IPS-11a (cell line): ENCODE measurements at regions not wholly inside any gene's neighbourhood (a gene's known extent, or its start where the extent isn't known, plus 50 kb on each side); places are given as distances from the start of the nearest gene placed in this dataset.
"Not testable (repeated sequence)": the region's sequence is repeated elsewhere in the genome, so short reads cannot be mapped to it uniquely, and the experiment has no call there.

Experiments
- H3K4me3 ChIP-seq: one replicate; pipeline ENCODE4 v1.5.1; 2013; ENCODE audit warnings: low read depth, low read length, control low read depth

- H3K4me3 ChIP-seq = no peak overlapping the region
Observed at GRCh38 chr5:89866410-89866809, 543.1 kb downstream of the CETN3 start.

GRCh38 chr5:89864941-89865340 lies 544.6 kb downstream of the CETN3 start:
- H3K4me3 ChIP-seq = no peak overlapping the region

- no peak overlapping the region for H3K4me3 ChIP-seq
Observed at GRCh38 chr5:89857790-89858189, 551.8 kb downstream of the CETN3 start.

GRCh38 chr5:89855417-89855816 lies 554.1 kb downstream of the CETN3 start:
- no peak overlapping the region for H3K4me3 ChIP-seq

- H3K4me3 ChIP-seq = no peak overlapping the region
Observed at GRCh38 chr5:89851911-89852310, 557.6 kb downstream of the CETN3 start.

- H3K4me3 ChIP-seq = no peak overlapping the region
Observed at GRCh38 chr5:89850513-89850865, 559.1 kb downstream of the CETN3 start.

GRCh38 chr5:89849830-89850512 lies 559.6 kb downstream of the CETN3 start:
- H3K4me3 ChIP-seq = no peak overlapping the region

GRCh38 chr5:89847743-89848142 lies 561.8 kb downstream of the CETN3 start:
- no peak overlapping the region for H3K4me3 ChIP-seq

GRCh38 chr5:89844548-89844947 lies 565.0 kb downstream of the CETN3 start:
- H3K4me3 ChIP-seq = no peak overlapping the region

GRCh38 chr5:89842531-89842930 lies 567.0 kb downstream of the CETN3 start:
- H3K4me3 ChIP-seq = no peak overlapping the region

GRCh38 chr5:89840906-89841305 lies 568.6 kb downstream of the CETN3 start:
- no peak overlapping the region for H3K4me3 ChIP-seq

- H3K4me3 ChIP-seq = no peak overlapping the region
Observed at GRCh38 chr5:89830691-89831090, 578.9 kb downstream of the CETN3 start.

GRCh38 chr5:89827960-89828359 lies 581.6 kb downstream of the CETN3 start:
- H3K4me3 ChIP-seq = no peak overlapping the region

GRCh38 chr5:89827359-89827758 lies 582.2 kb downstream of the CETN3 start:
- no peak overlapping the region for H3K4me3 ChIP-seq

- H3K4me3 ChIP-seq = no peak overlapping the region
Observed at GRCh38 chr5:89826938-89827337, 582.6 kb downstream of the CETN3 start.

- no peak overlapping the region for H3K4me3 ChIP-seq
Observed at GRCh38 chr5:89823046-89823445, 586.5 kb downstream of the CETN3 start.

GRCh38 chr5:89817841-89818240 lies 591.7 kb downstream of the CETN3 start:
- H3K4me3 ChIP-seq = no peak overlapping the region

GRCh38 chr5:89816038-89816437 lies 593.5 kb downstream of the CETN3 start:
- no peak overlapping the region for H3K4me3 ChIP-seq

GRCh38 chr5:89800735-89801134 lies 608.8 kb downstream of the CETN3 start:
- not testable (repeated sequence) for H3K4me3 ChIP-seq

- not testable (repeated sequence) for H3K4me3 ChIP-seq
Observed at GRCh38 chr5:89794504-89794903, 615.1 kb downstream of the CETN3 start.

GRCh38 chr5:89779734-89780133 lies 629.8 kb downstream of the CETN3 start:
- not testable (repeated sequence) for H3K4me3 ChIP-seq

- no peak overlapping the region for H3K4me3 ChIP-seq
Observed at GRCh38 chr5:89777758-89778157, 631.8 kb downstream of the CETN3 start.

- H3K4me3 ChIP-seq = no peak overlapping the region
Observed at GRCh38 chr5:89769975-89770374, 639.6 kb downstream of the CETN3 start.
